C4-2B (cell line): ENCODE measurements at regions not wholly inside any gene's neighbourhood (a gene's known extent, or its start where the extent isn't known, plus 50 kb on each side); places are given as distances from the start of the nearest gene placed in this dataset.

Experiments used
- CTCF ChIP-seq: fragments of 450-650 bp; conservative IDR thresholded peaks from 2 replicates; pipeline ENCODE4 v1.5.1; 2017; ENCODE audit warnings: mild to moderate bottlenecking
- ZFX ChIP-seq: fragments of 450-650 bp; IDR thresholded peaks from 2 replicates; pipeline ENCODE4 v1.6.1; 2017

GRCh38 chr7:51980812-51981211 lies 664.2 kb upstream of the COBL start:
- TF ChIP-seq CTCF (no peak), ZFX (no peak)
